GM21390 (cell line): ENCODE measurements at regions not wholly inside any gene's neighbourhood (a gene's known extent, or its start where the extent isn't known, plus 50 kb on each side); places are given as distances from the start of the nearest gene placed in this dataset.
"Not testable (repeated sequence)": the region's sequence is repeated elsewhere in the genome, so short reads cannot be mapped to it uniquely, and the experiment has no call there.

ENCODE experiments used
- ATAC-seq: cut with Tn5 transposase; IDR thresholded peaks from one replicate; pipeline ENCODE4 v1.9.1; 2021; ENCODE audit not compliant: unreplicated experiment

GRCh38 chr3:150329408-150329807 is 78.7 kb upstream of the TSC22D2 start:
- no peak for ATAC-seq

- ATAC-seq, result no peak
Observed at GRCh38 chr3:150328654-150329040, 79.5 kb upstream of the TSC22D2 start.

- ATAC-seq, result no peak
Observed at GRCh38 chr3:150327678-150328653, 80.1 kb upstream of the TSC22D2 start.

GRCh38 chr3:150324788-150325187 is 83.3 kb upstream of the TSC22D2 start:
- ATAC-seq, result no peak

GRCh38 chr3:150324245-150324644 is 83.9 kb upstream of the TSC22D2 start:
- ATAC-seq, result no peak

- no peak for ATAC-seq
Observed at GRCh38 chr3:150323770-150324169, 84.3 kb upstream of the TSC22D2 start.

- ATAC-seq, result not testable (repeated sequence)
Observed at GRCh38 chr3:150323091-150323490, 85.0 kb upstream of the TSC22D2 start.

- not testable (repeated sequence) for ATAC-seq
Observed at GRCh38 chr3:150320971-150321370, 87.1 kb upstream of the TSC22D2 start.

- no peak for ATAC-seq
Observed at GRCh38 chr3:150319900-150320299, 88.2 kb upstream of the TSC22D2 start.

GRCh38 chr3:150317469-150317868 is 90.6 kb upstream of the TSC22D2 start:
- no peak for ATAC-seq

- ATAC-seq, result no peak
Observed at GRCh38 chr3:150315721-150316120, 92.4 kb upstream of the TSC22D2 start.

- ATAC-seq, result no peak
Observed at GRCh38 chr3:150314248-150315004, 93.7 kb upstream of the TSC22D2 start.

GRCh38 chr3:150312018-150312657 is 96.0 kb upstream of the TSC22D2 start:
- no peak for ATAC-seq

- ATAC-seq, result no peak
Observed at GRCh38 chr3:150311156-150311555, 96.9 kb upstream of the TSC22D2 start.

GRCh38 chr3:150309557-150309956 is 98.5 kb upstream of the TSC22D2 start:
- no peak for ATAC-seq

- ATAC-seq, result no peak
Observed at GRCh38 chr3:150309257-150309542, 98.9 kb upstream of the TSC22D2 start.

GRCh38 chr3:150308481-150309256 is 99.4 kb upstream of the TSC22D2 start:
- no peak for ATAC-seq

- ATAC-seq, result no peak
Observed at GRCh38 chr3:150308037-150308319, 100.1 kb upstream of the TSC22D2 start.

- ATAC-seq, result no peak
Observed at GRCh38 chr3:150307311-150308036, 100.6 kb upstream of the TSC22D2 start.

- ATAC-seq, result no peak
Observed at GRCh38 chr3:150306906-150307305, 101.2 kb upstream of the TSC22D2 start.
